HG02763 (cell line): ENCODE measurements at regions not wholly inside any gene's neighbourhood (a gene's known extent, or its start where the extent isn't known, plus 50 kb on each side); places are given as distances from the start of the nearest gene placed in this dataset.

Source experiments
- ATAC-seq: cut with Tn5 transposase; IDR thresholded peaks from one replicate; pipeline ENCODE4 v1.9.1; 2021; ENCODE audit warnings: mild to moderate bottlenecking, moderate library complexity; ENCODE audit not compliant: unreplicated experiment

DNA sequence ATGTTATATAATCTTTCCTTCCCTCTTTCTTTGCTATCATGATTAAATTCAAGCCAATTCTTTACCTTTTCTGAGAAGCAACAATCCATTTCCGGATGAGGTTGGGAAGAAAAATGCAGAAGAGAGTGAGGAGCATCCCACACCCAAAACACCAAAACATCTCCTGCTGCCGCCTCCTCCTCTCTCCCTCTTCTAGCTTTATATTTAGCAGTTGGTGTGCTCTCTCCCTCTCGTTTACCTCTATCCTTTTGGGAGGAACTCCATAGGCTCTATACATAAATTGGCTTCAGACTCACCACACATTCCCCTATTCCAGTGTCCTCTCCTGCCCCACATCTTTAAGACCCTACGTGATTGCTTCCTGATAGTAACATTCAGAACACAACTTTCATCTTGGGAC, 332.2 kb upstream of the PLXNA2 start:
- no peak for ATAC-seq

DNA sequence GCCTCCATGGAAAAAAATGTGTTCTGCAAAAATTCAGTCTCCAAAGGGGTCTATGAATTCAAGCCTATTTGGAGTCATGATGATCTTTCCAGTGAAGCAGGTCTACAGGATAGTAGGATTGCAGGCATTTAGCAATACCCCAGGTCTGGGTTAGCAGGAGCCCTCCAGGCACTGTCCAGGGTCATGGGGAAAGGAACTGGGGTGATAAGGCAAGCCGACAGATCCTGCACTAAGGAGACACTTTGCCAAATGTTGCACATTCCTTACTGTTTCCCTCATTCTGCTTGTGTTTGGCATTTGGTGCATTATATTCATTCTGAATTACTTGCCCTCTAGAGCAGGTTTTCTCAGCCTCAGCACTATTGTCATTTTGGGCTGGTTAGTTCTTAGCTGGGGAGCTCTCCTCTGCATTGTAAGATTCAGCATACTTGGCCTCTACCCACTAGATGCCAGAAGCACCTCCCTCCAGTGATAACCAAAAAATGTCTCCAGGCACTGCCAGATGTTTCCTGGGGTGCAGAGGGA, 333.3 kb upstream of the PLXNA2 start:
- ATAC-seq, result no peak

DNA sequence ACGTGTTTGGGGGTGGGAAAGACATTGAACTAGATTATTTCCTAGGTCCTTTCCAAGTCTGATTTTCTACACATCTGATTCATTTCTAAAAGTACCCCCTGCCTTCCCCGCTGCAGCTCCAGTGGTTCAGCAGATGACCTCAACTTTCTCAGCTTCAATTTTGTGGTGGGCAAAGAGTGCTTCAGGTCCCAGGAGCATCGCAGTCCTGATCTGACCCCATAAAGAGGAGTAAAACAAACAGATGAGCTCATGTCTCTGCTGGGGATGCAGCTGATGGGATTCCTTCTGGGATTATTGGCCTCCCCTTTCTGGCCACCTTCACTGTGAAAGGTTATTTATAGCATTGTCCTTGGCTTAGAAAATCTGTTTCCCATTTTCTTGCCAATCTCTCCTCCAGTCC, 337.0 kb upstream of the PLXNA2 start:
- ATAC-seq, result no peak

DNA sequence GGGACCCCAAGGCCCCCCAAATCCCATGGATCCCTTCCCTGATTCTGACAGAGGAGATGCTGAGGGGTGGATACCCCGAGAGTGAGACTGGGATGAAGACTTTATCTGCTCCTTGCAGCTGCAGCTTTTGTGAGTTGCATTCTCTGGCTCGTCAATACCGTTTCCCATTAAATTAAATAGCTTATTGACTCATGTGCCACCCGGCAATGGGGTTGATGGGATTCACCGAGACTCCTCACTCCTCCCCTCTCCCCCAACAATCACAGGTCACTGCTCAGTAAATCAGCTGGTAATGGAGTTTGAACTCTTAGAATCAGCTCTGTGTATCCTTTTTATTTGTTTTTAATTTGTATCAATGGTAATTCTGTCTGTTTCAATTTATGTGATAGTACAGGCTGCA, 337.5 kb upstream of the PLXNA2 start:
- no peak for ATAC-seq

DNA sequence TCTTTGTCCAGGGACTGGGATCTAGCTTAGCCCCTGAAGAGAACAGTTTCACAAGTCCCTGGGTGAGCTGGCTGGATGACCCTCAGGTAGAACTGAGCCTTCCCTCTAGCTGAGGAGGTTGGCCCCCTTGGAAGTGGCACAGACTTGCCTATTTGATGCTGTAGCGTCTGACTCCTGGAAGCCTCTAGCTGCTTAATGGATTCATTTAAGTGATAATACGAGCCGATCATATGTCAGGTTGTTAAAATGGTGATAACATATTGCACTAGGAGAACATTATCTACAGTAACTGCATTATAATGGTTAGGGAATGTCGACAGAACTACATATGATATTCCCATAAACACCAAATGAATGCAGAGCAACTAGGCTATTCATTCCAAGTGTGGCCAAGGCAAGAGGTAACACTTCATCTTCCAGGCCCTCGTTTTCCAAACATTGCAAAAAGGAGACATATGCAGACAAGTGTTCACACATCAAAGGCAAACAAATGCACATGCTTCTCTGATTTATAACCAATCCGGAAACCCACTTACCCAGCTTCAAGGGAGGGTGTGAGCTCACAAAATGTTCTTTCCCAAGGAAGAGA, 340.1 kb upstream of the PLXNA2 start:
- ATAC-seq, result no peak

DNA sequence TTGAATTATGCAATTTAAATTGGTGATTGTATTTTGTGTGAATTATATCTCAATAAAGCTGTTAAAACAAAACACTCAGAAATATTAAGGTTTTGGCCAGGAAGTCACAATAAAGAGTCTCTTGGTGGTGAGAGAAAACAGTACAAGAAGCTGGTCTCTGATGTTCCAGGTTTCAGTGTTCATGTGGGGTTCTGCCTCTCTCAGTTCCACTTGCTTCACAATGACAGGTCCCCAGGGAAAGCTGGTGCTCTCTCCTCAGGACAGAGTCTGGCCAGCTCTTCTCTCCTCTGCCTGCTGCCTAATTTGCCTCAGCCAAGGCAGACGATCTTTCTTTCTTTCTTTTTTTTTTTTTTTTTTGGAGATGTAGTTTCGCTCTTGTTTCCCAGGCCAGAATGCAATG, 342.9 kb upstream of the PLXNA2 start:
- ATAC-seq, result peak; percentile 93

DNA sequence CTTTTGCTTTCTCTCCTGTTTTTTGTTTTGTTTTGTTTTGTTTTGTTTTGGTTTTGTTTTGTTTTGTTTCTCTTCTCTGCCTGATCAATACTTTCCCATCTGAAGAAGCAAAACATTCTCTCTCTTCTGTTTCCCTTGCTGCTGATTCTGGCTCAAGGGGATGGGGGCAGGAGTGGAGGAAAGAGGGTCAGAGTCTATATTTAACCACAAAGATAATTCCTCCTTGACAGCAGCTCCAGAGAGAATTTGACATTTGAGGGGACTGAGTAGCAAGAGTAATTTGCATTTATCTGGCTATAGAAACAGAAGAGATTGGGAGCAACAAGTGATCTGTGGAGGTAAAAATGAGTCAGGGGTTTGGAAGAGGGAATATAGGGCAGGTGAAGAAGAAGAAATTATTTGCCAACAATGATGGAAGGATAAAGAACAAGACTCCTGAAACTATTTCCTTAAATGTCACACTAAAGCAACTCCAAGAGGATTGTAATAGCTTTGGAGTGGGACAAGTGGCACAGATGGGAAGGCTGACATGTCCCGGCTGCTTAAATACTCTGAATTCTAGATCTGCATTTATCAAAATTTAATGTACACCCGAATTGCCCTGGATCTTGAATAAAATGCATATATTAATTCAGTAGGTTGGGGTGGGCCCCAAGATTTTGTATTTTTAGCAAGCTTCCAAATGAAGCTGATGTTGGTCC, 349.3 kb upstream of the PLXNA2 start:
- ATAC-seq, result no peak

DNA sequence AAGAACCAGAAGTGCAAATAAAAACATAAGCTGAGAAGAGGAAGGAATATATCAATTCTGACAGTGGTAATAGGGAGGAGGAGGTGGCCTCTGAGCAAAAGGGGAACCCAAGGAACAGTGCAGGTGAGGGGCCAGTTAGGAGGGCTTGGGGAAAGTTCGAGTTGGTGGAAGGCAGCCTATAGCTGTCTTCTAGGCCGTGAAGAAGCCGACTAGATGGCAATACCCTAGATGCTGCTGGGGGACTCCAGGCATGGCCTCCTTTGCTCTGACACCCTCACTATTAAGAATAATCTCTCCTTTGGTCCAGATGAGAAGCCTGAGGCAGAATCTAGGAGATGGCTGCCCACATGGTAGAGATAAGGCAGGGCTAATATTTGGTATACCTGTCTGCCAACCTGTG, 351.1 kb upstream of the PLXNA2 start:
- no peak for ATAC-seq

DNA sequence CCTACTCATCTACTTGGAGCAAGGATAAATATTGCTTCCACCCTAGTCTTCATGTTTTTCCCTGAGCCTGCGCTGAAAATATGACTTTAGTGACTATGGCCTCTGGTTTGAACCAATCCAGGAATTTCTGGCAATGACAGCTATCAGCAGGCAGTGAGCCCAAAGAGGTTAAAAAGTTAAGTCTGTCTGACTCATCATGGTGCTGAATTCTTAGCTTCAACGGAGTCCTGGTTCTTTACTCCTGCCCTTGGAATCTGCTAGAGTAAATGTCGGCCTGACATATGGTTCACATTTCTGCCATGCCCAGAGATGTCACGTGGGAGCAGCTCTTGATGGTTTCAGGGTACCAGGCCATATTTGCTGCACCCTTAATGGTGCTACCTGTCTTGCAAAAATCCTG, 351.6 kb upstream of the PLXNA2 start:
- no peak for ATAC-seq

DNA sequence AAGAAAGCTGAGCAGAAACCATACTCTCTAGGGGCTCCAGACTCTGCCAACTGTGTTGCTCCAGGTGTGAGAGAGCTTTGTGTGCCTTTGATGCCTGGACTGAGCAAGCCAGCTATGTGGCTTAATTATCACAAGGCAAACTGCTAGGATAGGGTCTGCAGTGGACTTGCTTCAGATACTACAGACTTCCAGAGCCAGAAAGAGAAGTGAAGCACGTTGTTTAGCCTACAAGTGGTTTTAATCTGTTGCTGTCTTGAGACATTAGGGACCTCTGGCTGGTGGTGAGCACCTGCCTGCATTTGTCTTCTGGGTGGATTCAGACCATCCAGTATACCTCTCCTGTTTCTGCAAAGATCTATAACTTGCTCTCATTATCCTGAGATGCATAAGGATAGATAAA, 353.4 kb upstream of the PLXNA2 start:
- no peak for ATAC-seq

DNA sequence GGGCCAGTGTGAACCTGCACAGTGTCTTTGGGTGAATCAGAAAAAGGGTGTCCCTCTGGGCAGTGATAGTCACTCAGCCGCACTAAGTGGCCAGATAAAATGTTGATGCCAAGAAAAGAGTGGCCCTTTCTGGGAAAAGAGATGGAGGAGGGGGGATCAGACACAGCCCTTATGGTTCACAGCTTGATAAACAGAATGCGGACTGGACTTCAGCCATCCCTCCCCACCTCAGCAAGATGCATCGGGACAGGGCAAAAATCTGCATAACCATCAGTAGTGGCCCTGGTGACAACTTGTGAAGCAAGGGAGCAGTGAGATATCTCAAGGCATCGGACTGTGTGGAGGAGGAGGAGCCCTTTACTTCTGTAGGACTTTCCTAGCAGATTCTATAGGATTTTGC, 353.8 kb upstream of the PLXNA2 start:
- ATAC-seq, result no peak

DNA sequence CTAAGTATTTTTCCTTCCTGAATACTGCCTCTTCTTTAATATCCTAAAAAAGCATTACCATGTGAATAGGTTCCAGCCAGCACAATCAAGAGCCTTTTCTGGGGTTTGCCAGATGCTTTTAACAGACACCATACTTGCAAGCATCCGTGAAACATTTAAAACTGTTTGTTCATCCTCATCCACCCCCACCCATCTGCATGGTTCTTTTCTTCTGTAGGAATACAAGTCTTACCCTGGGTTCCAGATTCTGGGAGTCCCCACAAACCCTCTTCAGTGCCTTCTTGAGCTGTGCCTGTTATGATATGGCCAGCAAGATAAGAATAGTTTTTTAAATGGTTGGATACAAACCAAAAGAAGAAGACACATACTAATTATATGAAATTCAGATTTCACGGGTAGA, 354.9 kb upstream of the PLXNA2 start:
- no peak for ATAC-seq

DNA sequence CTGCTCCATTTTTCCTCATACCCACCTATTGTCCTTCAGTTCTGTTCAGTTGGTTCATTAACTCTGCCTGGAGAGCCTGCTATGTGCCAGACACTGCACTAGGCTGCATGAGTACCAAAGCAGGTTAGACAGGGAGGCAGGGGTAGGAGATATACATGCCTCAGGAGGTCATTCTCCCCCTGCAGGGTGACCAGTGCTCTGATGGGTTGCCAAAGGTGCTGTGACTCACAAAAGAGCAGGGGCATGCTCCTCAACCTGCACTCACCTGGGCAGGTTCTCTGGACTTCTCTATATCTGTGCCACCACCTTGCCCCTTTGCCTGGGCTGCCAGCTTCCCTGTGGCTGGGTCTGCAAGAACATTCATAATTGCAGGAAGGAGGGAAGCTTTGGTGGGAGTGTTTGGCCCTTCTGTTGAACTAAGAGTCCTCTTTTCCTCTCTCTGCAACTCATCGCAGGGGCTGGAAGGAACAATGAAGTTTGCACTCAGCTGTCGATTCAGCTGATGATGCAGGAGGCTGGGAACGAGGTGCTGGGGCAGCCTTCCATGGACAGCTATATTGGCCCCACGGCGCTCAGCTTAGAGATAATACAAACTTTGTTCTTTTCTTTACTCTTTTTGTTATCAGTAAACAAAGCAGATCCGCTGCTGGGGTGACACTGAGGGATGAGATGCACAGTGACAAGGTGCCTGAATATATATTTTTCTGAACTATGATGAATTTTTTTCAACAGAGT, 356.4 kb upstream of the PLXNA2 start:
- ATAC-seq, result no peak

DNA sequence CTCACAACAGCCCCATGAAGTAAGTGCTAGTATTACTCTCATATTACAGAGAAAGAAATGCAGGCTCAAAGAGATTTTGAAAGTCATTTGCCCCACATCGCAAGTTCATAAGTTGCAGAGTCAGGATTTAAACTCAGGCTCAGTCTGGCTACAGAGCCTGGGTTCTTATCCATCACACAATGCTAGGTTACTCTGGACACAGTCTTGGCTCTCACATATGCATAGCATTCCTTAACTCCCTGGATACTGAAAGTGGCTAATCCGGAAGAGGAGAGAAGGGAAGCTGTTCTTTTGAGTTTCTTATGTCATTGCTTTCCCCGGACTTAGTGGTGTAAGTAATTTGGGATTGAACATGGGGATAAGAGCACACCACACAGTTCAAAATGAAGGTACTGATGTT, 357.4 kb upstream of the PLXNA2 start:
- ATAC-seq, result no peak

DNA sequence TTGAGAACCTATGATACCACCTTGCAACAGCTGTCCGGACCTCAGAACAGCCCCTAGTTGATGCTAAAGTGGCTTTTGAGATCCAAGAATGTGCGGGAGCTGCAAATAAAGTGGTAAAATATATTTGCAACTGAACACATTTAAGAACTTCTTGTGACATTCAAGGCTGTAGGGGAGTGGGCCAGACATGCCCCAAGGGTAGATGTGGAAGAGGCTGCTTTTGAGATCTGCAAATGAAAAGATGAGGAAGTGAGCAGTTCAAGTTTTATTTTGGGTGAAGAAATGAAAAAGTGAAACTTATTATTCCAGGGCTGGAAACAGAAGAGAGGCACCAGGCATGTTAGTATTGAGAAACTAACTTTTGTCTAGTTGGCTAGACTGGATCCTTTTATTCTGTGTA, 359.5 kb upstream of the PLXNA2 start:
- ATAC-seq, result no peak

DNA sequence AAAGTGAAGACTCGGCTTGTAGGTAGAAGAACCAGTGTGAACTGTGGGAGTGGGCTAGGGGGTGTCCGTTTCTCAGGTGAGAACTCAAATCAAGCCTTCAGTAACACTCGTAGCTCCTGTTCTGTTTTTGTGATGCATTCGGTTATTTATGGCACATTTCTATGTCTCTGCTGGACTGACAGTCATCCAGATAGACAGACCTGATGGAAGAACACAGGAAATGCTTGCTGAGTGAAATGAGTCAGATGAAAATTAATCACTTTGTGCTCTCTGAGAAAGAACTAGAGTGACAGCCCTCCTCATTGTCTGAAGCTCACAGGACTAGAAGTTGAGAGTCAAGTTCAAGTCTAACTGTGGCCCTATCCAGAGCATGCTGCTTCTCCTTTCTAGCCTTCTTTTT, 360.1 kb upstream of the PLXNA2 start:
- ATAC-seq, result peak; percentile 87

DNA sequence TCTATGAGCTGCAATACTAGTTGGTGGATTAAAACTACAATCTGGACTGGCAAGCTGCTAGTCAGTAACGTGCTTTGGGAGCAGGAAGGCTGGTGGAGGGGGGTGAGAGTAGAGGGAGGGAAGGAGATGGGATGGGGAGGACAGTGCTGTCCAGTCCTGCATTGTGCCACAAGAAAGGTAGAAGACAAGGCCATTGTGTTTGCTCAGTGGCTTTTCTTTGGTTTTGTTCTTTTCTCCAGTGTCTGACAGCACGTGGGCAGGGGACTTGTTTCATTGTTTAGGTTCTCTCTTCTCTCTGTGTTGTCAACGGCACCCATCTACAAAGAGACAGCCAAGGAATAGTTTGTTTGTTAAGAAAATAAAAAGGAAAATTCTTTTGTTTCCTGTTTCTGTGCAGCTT, 362.8 kb upstream of the PLXNA2 start:
- no peak for ATAC-seq

DNA sequence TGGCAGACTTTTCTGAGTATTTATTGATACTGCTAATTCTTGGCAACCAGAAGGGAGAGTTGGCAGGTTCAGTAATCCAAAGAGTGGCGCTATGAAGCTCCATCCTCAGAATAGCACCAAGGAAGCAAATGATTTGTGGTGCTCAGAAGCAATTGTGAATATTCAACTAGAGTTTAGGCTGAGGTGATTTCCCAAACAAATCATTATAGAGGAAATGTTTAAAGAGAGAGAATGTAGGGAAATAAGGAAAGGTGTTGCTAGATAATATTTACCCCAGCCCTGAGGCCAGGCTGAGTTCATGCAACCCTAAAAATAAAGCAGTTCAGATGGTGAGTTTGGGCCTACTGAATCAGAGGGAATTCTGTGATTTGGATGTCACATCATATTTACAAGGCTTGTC, 363.4 kb upstream of the PLXNA2 start:
- ATAC-seq, result no peak

DNA sequence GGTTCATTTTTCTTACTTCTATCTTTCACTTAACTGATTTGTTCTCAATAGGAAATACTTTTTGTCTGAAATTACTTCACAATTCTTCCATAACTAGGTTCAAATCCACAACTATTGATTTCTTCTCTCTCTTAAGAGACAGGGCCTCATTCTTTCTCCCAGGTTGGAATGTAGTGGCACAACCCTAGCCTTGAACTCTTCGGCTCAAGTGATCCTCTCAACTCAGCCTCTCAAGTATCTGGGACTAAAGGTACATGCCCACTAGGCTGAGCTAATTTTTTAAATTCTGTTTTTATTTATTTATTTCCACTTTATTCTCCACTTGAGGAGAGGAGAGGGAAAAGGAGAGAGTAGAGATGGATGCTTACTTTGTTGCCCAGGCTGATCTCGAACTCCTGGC, 370.4 kb upstream of the PLXNA2 start:
- no peak for ATAC-seq

DNA sequence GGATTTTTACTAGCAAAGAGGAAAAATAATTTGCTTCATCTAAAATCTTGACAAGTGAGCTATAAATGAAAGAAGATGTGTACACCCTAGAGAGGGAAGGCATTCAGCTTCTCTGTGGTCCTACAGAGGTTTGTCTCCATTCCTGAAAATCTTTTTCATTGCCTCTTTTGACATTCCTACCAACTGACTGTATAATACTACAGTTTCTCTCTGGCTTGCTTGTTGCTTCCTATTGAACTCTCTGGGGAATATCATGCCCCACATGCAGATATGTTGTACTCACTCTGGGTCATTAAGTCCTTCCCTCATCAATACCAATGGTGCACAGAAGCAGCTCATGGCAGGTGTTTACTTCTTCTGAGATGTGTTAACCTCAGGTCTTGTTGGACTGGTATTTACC, 371.2 kb upstream of the PLXNA2 start:
- ATAC-seq, result no peak

DNA sequence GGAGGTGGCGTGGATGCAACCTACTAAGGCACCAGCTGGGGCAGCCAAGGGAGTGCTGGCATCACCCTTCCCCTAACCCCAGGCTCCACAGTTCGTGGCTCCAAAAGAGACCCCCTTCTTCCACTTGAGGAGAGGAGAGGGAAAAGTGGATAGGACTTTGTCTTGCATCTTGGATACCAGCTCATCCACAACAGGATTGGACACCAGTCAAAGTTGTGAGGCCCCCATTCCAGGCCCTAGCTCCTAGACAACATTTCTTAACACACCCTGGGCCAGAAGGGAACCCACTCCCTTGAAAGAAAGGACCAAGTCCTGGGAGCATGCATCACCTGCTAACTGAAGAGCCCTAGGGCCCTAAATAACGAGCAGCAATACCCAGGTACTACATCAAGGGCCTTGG, 372.6 kb upstream of the PLXNA2 start:
- no peak for ATAC-seq
